Naive thymus-derived CD4-positive, alpha-beta T cell (primary cell): ENCODE measurements at regions not wholly inside any gene's neighbourhood (a gene's known extent, or its start where the extent isn't known, plus 50 kb on each side); places are given as distances from the start of the nearest gene placed in this dataset.

Experiments
- ATAC-seq: fragments of 150-1000 bp; cut with Tn5 transposase; 2 replicates; pipeline ENCODE4 v1.10.0; 2021; ENCODE audit warnings: mild to moderate bottlenecking, moderate library complexity
- CTCF ChIA-PET: fragments of 350-600 bp; sonication (Branson Sonifier 250); formaldehyde crosslinking; loops from one replicate; lab custom pipeline; 2021; ENCODE audit warnings: antibody characterized with exemption; lab: Charles Lee
- POLR2A ChIA-PET: fragments of 350-600 bp; sonication (Branson Sonifier 250); formaldehyde crosslinking; loops from one replicate; lab custom pipeline; 2021; ENCODE audit warnings: antibody characterized with exemption, inconsistent platforms; lab: Charles Lee
- DNase-seq, 9 donors: peaks; one replicate each; pipeline versions ENCODE4 v3.0.0 to v3.0.0-alpha.2; 2020 to 2022; ENCODE audit warnings: mixed read lengths in 1 of 9
- H3K27ac ChIP-seq: one replicate; pipeline ENCODE4 v1.7.0; 2013; ENCODE audit warnings: mild to moderate bottlenecking, low read depth, low read length, moderate library complexity
- H3K27me3 ChIP-seq, 2 donors: one replicate each; pipeline ENCODE4 v1.7.0; 2013; ENCODE audit warnings: low read length in 2 of 2, mild to moderate bottlenecking in 2 of 2, moderate library complexity in 2 of 2; ENCODE audit not compliant: control insufficient read depth in 2 of 2, insufficient read depth in 2 of 2
- H3K36me3 ChIP-seq, 3 experiments: 1 replicate in 2 of 3; 2 replicates in 1 of 3; pipeline ENCODE4 v1.7.0; 2013; ENCODE audit warnings: low read length in 3 of 3, mild to moderate bottlenecking in 3 of 3, moderate library complexity in 1 of 3; ENCODE audit not compliant: insufficient read depth in 3 of 3, control insufficient read depth in 2 of 3
- H3K4me1 ChIP-seq, 2 donors: one replicate each; pipeline ENCODE4 v1.7.0; 2013; ENCODE audit warnings: low read length in 2 of 2, mild to moderate bottlenecking in 2 of 2, moderate library complexity in 1 of 2; ENCODE audit not compliant: control insufficient read depth in 2 of 2, insufficient read depth in 2 of 2
- H3K4me3 ChIP-seq: 2 replicates; pipeline ENCODE4 v1.7.0; 2013; ENCODE audit warnings: mild to moderate bottlenecking, low read length
- H3K9me3 ChIP-seq, 3 experiments: 1 replicate in 2 of 3; 2 replicates in 1 of 3; pipeline ENCODE4 v1.7.0; 2013; ENCODE audit warnings: low read length in 3 of 3; ENCODE audit not compliant: control insufficient read depth in 2 of 3
- H3K27ac Mint-ChIP-seq, 9 donors: one replicate each; pipeline ENCODE4 v1.8.0; 2020 to 2022; ENCODE audit warnings: mixed read lengths in 9 of 9, mild to moderate bottlenecking in 8 of 9, moderate library complexity in 5 of 9, inconsistent platforms in 2 of 9
- H3K27me3 Mint-ChIP-seq, 5 donors: one replicate each; pipeline ENCODE4 v1.8.0; 2021 to 2022; ENCODE audit warnings: mixed read lengths in 5 of 5, mild to moderate bottlenecking in 1 of 5
- H3K36me3 Mint-ChIP-seq, 5 donors: one replicate each; pipeline ENCODE4 v1.8.0; 2020 to 2022; ENCODE audit warnings: mixed read lengths in 5 of 5, mild to moderate bottlenecking in 3 of 5, inconsistent platforms in 1 of 5
- H3K4me1 Mint-ChIP-seq, 7 donors: one replicate each; pipeline ENCODE4 v1.8.0; 2020 to 2022; ENCODE audit warnings: mixed read lengths in 7 of 7, mild to moderate bottlenecking in 3 of 7, inconsistent platforms in 1 of 7
- H3K4me3 Mint-ChIP-seq, 10 donors: one replicate each; pipeline ENCODE4 v1.8.0; 2020 to 2022; ENCODE audit warnings: mild to moderate bottlenecking in 10 of 10, mixed read lengths in 10 of 10, moderate library complexity in 6 of 10, inconsistent platforms in 2 of 10
- H3K9me3 Mint-ChIP-seq, 11 donors: one replicate each; pipeline ENCODE4 v1.8.0; 2020 to 2022; ENCODE audit warnings: mixed read lengths in 11 of 11, mild to moderate bottlenecking in 4 of 11, inconsistent platforms in 1 of 11, moderate library complexity in 1 of 11
- intact Hi-C, 2 donors: fragments of 100-400 bp; cut with micrococcal nuclease; formaldehyde crosslinking; loops; one replicate each; pipeline ENCODE4 v1.15.1; 2023

DNA sequence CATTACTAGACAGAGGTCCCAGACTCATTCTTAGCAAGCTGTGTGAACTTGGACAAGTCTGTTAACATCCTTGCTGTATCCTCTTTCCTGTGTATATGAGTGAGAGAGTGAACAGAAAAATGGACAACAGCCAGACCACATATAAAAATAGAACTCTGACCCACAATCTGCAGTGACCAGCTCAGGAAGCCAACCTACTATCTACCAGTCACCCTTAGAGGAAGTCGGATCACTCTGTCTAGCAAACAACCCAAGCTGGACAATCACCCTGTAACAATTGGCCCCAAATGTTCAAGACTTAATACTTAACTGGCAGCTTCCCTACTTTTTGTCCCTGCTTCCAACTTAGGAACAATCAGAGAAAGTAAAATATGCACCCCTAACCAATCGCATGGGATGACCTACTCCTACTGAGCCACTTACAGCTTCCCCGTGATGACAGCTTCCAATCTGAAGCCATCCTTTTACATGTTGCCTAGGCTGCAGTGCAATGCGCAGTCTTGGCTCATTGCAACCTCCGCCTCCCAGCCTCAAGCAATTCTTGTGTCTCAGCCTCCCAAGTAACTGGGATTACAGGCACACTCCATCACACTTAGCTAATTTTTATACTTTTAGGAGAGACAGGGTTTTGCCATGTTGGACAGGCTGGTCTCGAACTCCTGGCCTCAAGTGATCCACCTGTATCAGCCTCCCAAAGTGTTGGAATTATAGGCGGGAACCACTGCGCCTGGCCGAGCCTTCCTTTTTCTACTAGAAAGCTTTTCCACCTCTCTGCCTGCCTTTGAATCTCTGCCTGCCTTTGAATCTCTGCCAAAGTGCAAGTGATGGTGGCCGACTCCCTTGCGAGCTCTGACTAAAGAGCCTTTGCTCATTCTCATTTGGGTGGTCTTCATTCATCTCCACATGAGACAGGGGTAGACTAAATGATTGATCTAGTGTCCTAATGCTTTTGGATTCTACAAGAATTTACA, 158.3 kb upstream of the NDUFV2 start:
- H3K27ac Mint-ChIP-seq, result peak overlapping the region in 1 of 9 donors; percentile 3
- peaks cover 0 to 6% (median 0%) of the 10 kb centered on the region in 11 donors for H3K9me3 Mint-ChIP-seq
- Histone ChIP-seq H3K4me1 (no peaks in the 10 kb centered on the region), H3K4me3 (no peak overlapping the region), H3K27me3 (no peaks in the 10 kb centered on the region), H3K9me3 (no peaks in the 10 kb centered on the region), H3K36me3 (no peaks in the 10 kb centered on the region), H3K27ac (no peak overlapping the region)
- no peak overlapping the region for H3K4me3 Mint-ChIP-seq
- DNase-seq, result no peak
- intact Hi-C loops, result no loop called here
- H3K36me3 Mint-ChIP-seq, result no peaks in the 10 kb centered on the region
- CTCF ChIA-PET, result interaction anchor here (0.6 kb wide), 1 partner anchor 292 kb away, joined by 3 read pairs; no protein-coding TSS in a partner anchor
- H3K27me3 Mint-ChIP-seq, result peaks cover 0 to 17% (median 14%) of the 10 kb centered on the region in 5 donors
- POLR2A ChIA-PET, result no interaction called here
- H3K4me1 Mint-ChIP-seq, result peaks cover 0 to 3% (median 0%) of the 10 kb centered on the region in 7 donors
- no peak for ATAC-seq

DNA sequence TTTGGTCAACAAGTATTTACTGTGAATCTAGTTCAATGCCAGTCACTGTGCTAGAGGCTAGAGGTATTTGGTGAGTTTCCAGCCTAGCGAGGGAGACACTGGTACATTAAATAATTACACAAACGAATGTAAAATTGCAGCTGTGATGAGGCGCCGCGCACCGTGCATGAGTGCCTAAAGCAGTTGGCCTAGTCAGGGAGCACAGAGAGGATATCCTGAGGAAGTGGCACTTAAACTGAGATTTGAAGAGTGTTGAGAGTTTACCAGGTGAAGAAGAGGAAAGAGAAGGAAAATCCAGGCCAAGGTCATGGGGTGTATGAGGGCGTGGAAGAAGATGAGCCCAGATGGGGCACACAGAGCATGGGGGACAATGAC, 157.6 kb upstream of the NDUFV2 start:
- no peak overlapping the region for H3K4me3 ChIP-seq
- Mint-ChIP-seq H3K27me3 (peaks cover 0 to 22% (median 14%) of the 10 kb centered on the region in 5 donors), H3K36me3 (no peaks in the 10 kb centered on the region), H3K4me3 (no peak overlapping the region), H3K4me1 (peaks cover 0 to 6% (median 0%) of the 10 kb centered on the region in 7 donors), H3K9me3 (peaks cover 0 to 6% (median 0%) of the 10 kb centered on the region in 11 donors), H3K27ac (no peak overlapping the region)
- no peaks in the 10 kb centered on the region for H3K36me3 ChIP-seq
- POLR2A ChIA-PET, result no interaction called here
- intact Hi-C loops, result no loop called here
- no peaks in the 10 kb centered on the region for H3K27me3 ChIP-seq
- H3K4me1 ChIP-seq, result no peaks in the 10 kb centered on the region
- no peak overlapping the region for H3K27ac ChIP-seq
- no peaks in the 10 kb centered on the region for H3K9me3 ChIP-seq
- CTCF ChIA-PET, result no interaction called here
- no peak for DNase-seq
- ATAC-seq, result no peak

DNA sequence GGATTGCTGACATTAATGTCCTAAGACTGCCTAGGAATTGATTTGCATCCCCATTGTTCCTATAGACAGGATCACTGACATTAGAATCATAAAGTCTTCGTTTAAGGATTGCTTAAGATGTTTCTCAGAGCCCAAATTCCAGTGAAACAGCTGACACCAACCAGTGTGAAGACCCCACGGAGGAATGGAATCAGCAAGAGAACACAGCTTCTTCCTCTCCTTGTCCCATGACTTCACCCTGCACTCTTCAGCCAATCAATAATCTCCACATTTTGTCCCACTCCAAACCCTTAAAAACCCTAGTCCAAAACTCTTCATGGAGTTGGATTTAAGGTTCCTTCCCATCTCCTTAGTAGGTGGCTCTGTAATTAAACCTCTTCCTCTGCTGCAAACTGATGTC, 157.0 kb upstream of the NDUFV2 start:
- H3K4me1 ChIP-seq, result no peaks in the 10 kb centered on the region
- H3K27me3 ChIP-seq, result no peaks in the 10 kb centered on the region
- ChIA-PET POLR2A (no interaction called here), CTCF (no interaction called here)
- DNase-seq (no peak), ATAC-seq (no peak)
- Mint-ChIP-seq H3K27me3 (peaks cover 0 to 23% (median 14%) of the 10 kb centered on the region in 5 donors), H3K27ac (no peak overlapping the region), H3K4me3 (no peak overlapping the region), H3K4me1 (peaks cover 0 to 6% (median 0%) of the 10 kb centered on the region in 7 donors), H3K9me3 (peaks cover 0 to 6% (median 0%) of the 10 kb centered on the region in 11 donors), H3K36me3 (no peaks in the 10 kb centered on the region)
- no peaks in the 10 kb centered on the region for H3K36me3 ChIP-seq
- H3K4me3 ChIP-seq, result no peak overlapping the region
- intact Hi-C loops, result no loop called here
- H3K9me3 ChIP-seq, result no peaks in the 10 kb centered on the region
- no peak overlapping the region for H3K27ac ChIP-seq

DNA sequence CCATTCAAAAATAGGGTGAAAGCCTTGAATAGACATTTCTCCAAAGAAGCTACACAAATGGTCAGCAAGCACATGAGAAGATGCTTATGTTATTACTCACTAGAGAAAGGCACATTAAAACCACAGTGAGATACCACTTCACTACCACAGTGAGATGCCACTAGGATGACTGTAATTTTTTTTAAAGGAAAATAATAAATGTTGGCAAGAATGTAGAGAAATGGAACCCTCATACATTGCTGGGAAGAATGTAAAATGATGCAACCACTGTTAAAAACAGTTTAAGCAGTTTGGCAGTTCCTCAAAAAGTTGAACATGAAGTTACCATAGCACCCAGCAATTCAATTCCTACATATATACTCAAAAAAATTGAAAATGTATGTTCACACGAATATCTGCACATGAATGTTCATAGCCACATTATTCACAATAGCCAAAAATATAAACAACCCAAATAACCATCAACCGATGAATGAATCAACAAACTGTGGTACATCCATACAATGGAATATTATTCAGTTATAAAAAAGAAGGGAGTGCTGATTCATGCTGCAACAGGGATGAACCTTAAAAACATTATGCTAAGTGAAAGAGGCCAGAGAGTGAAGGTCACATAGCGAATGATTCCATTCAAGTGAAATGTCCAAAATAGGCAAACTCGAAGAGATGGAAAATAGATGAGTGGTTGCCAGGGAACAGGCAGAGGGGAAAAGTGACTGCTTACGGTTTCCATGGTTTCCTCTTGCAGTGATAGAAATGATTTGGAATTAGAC, 156.2 kb upstream of the NDUFV2 start:
- no peaks in the 10 kb centered on the region for H3K4me1 ChIP-seq
- ATAC-seq, result no peak
- H3K4me1 Mint-ChIP-seq, result peaks cover 0 to 6% (median 0%) of the 10 kb centered on the region in 7 donors
- H3K27ac ChIP-seq, result no peak overlapping the region
- POLR2A ChIA-PET, result no interaction called here
- CTCF ChIA-PET, result no interaction called here
- peaks cover 0 to 6% (median 0%) of the 10 kb centered on the region in 11 donors for H3K9me3 Mint-ChIP-seq
- H3K9me3 ChIP-seq, result no peaks in the 10 kb centered on the region
- H3K4me3 ChIP-seq, result no peak overlapping the region
- no peak overlapping the region for H3K4me3 Mint-ChIP-seq
- no peaks in the 10 kb centered on the region for H3K27me3 ChIP-seq
- no peaks in the 10 kb centered on the region for H3K36me3 Mint-ChIP-seq
- intact Hi-C loops, result no loop called here
- no peaks in the 10 kb centered on the region for H3K36me3 ChIP-seq
- H3K27ac Mint-ChIP-seq, result no peak overlapping the region
- H3K27me3 Mint-ChIP-seq, result peaks cover 0 to 23% (median 14%) of the 10 kb centered on the region in 5 donors
- DNase-seq, result no peak

DNA sequence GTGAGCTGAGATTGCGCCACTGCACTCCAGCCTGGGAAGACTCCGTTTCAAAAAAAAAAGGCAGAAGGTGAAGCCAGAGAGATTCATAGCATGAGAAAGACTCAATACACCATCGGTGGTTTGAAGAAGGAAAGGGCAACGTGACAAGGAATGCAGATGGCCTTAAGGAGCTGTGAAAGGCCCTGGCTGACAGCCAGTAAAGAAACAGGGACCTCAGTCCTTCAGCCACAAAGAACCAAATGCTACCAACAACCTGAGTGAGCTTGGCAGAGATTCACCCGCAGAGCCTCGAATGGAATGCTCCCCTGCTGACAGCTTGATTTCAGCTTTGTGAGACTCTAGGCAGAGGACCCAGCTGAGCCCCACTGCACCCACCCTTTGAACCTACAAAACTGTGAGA, 154.9 kb upstream of the NDUFV2 start:
- H3K4me3 ChIP-seq, result no peak overlapping the region
- Mint-ChIP-seq H3K9me3 (peaks cover 0 to 6% (median 0%) of the 10 kb centered on the region in 11 donors), H3K4me3 (no peak overlapping the region), H3K4me1 (peaks cover 0 to 10% (median 5%) of the 10 kb centered on the region in 7 donors), H3K27me3 (peaks cover 0 to 23% (median 14%) of the 10 kb centered on the region in 5 donors), H3K27ac (no peak overlapping the region), H3K36me3 (no peaks in the 10 kb centered on the region)
- ChIA-PET POLR2A (no interaction called here), CTCF (no interaction called here)
- intact Hi-C loops, result no loop called here
- no peaks in the 10 kb centered on the region for H3K9me3 ChIP-seq
- H3K36me3 ChIP-seq, result no peaks in the 10 kb centered on the region
- no peak for ATAC-seq
- no peaks in the 10 kb centered on the region for H3K4me1 ChIP-seq
- no peak for DNase-seq
- no peak overlapping the region for H3K27ac ChIP-seq
- H3K27me3 ChIP-seq, result no peaks in the 10 kb centered on the region

DNA sequence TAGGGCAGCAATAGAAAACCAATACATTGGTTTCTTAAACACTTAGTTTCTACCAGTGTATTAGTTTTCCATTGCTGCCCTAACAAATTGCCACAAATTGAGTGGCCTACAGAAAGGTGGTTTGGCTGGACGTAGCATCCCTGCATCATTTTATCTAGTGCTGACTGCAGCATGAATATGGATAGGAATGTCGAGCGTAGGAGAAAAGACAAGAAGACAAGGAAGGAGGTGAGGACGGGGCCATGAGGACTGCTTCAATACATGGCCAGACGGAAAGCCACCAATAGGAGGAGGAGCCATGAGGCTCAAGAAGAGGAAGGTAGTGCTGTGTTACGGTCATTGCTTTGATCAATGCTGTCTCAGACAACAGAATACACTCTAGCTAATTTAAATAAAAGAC, 154.5 kb upstream of the NDUFV2 start:
- Histone ChIP-seq H3K27ac (no peak overlapping the region), H3K4me3 (no peak overlapping the region), H3K27me3 (no peaks in the 10 kb centered on the region), H3K4me1 (no peaks in the 10 kb centered on the region), H3K36me3 (no peaks in the 10 kb centered on the region), H3K9me3 (no peaks in the 10 kb centered on the region)
- peaks cover 0 to 6% (median 0%) of the 10 kb centered on the region in 11 donors for H3K9me3 Mint-ChIP-seq
- intact Hi-C loops, result no loop called here
- no peak overlapping the region for H3K27ac Mint-ChIP-seq
- no peaks in the 10 kb centered on the region for H3K36me3 Mint-ChIP-seq
- peaks cover 0 to 10% (median 5%) of the 10 kb centered on the region in 7 donors for H3K4me1 Mint-ChIP-seq
- H3K27me3 Mint-ChIP-seq, result peaks cover 0 to 23% (median 14%) of the 10 kb centered on the region in 5 donors
- no peak for DNase-seq
- ChIA-PET POLR2A (no interaction called here), CTCF (no interaction called here)
- no peak for ATAC-seq
- H3K4me3 Mint-ChIP-seq, result no peak overlapping the region
